HG02938 (cell line): ENCODE measurements at regions not wholly inside any gene's neighbourhood (a gene's known extent, or its start where the extent isn't known, plus 50 kb on each side); places are given as distances from the start of the nearest gene placed in this dataset.
"Not testable (repeated sequence)": the region's sequence is repeated elsewhere in the genome, so short reads cannot be mapped to it uniquely, and the experiment has no call there.

Experiments
- ATAC-seq: cut with Tn5 transposase; IDR thresholded peaks from one replicate; pipeline ENCODE4 v1.9.1; 2021; ENCODE audit warnings: mild to moderate bottlenecking, moderate library complexity; ENCODE audit not compliant: unreplicated experiment

GRCh38 chr5:53403758-53404157, 76.7 kb upstream of the FST start:
- no peak for ATAC-seq

DNA sequence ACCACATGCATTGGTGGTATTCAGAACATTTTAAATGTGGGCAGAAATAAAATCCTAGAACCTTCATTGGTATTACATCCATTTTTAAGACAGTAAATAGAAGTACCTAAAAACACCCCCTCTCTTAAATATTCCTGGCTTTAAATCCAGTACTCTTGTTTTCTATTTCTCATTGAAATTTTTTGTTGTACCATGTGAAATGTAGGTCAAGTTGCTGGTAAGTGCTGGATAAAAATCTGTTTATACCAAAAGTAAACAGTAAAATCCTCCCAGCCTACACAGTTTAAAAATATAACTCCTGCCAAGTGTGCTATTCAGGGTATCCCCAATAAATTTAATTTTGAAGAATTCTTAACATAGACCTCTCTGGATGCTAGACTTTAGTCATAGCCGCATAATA, 75.0 kb upstream of the FST start:
- no peak for ATAC-seq

DNA sequence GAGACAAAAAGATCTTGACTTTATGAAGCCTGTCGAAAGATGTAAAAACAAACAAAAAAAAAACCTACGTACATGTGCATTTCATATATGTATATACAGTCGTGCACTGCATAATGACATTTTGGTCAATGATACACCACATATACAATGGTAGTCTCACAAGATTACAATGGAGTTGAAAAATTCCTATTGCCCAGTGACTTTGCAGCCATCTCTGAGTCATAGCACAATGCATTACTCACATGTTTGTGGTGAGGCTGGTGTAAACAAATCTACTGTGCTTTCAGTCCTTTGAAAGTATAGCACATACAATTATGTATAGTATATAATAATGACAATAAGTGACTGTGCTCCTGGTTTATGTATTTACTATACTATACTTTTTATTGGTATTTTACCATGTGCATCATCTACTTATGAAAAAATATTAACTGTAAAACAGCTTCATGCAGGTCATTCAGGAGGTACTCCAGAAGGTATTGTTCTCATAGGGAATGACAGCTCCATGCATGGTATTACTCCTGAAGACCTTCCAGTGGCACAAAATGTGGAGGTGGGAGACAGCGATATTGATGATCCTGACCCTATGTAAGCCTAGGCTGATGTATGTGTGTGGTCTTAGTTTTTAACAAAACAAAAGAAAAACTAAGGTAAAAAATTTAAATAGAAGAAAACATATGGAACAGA, 73.7 kb upstream of the FST start:
- no peak for ATAC-seq

GRCh38 chr5:53407373-53407772, 73.1 kb upstream of the FST start:
- no peak for ATAC-seq

GRCh38 chr5:53411388-53411787, 69.0 kb upstream of the FST start:
- ATAC-seq: no peak

DNA sequence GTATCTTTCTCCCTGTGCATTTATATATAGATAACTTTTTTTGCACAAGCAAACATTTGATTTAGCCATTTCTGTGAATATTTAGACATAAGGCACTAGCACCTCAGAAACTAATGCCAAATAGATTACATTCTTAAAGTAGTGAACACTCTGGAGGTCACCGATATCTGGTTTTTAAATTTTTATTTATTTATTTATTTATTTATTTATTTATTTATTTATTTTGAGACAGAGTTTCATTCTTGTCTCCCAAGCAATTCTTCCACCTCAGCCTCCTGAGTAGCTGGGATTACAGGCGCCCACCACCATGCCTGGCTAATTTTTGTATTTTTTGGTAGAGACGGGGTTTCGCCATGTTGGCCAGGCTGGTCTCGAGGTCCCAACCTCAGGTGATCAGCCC, 67.9 kb upstream of the FST start:
- ATAC-seq: not testable (repeated sequence)

DNA sequence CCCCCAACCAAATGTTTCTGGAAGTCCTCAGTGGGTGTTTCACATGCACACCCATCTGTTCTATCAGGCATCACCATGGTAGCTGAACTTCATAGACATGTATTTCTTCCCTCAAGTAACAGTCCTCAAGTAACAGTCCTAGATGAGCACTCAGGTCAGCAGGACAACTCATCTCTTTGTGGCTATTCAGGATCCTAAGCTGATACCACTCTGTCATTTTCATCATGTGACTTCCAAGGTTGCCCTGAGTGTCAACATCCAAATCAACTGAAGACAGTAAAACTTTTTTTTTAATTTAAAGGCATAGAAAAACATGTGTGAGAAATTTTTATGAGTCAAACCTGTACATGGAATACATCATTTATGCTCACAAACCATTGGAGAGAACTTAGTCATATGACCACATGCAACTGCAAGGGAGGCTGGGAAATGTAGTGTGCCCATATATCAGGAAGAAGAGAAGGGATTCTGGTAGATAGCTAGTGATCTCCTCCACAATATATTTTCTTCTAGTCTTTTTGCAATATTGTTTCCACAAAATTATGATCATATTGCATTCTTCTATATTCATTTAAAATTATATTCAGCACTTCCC, 64.2 kb upstream of the FST start:
- ATAC-seq: no peak

DNA sequence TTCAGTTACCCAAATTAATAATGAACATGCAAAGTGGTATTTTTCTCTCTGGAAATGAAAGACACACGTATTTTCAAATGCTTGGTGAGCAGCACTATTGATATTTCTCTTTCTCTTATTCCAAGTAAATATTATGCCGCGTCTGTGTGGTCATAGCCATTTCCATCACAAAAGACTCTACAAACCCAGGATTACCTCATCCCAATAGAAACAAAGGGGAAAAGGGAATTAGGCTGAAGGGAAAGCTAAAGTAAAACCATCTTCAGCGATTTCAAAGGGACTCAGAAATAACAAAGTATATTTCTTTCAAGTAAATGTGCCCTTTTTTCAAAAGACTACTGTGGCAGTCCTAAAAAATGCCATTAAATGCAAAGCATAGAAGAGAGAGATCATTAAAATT, 62.0 kb upstream of the FST start:
- no peak for ATAC-seq

DNA sequence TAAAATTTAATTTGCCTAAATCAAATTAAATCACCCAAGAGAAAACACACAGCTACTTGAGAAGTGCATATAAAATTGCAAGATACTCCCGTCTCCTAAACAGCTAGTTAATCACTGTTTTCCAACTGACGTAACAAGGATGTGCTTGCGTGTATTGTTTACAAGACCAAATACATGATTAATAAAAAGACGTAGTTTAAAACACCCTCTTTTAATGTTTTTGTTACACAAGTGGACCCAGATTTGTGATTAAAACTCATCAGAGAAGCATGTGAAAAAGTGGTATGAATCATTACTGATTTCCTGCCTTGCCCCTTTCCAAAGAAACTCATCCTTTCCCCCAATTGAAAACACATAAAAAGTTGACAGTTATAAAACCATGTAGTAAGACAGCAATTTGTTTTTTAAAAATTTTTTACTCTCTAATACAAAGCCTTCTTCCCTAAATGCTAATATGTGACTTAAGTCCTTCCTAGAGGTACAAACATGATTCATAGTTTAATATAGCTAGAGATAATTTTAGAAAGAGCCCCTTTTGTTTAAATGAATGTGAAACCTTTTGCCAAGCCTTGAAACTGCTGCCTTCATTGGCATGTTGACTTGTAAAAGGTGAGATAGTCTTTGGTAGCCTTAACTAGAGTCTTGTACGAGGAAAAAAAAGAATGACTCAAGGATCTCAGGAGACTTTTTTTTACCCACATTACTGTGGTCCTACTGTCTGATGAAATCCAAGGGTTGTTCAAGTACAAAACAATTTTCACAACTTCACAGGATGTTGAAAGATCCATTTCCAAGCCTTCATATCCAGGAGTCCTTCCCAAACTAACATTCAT, 61.4 kb upstream of the FST start:
- no peak for ATAC-seq

DNA sequence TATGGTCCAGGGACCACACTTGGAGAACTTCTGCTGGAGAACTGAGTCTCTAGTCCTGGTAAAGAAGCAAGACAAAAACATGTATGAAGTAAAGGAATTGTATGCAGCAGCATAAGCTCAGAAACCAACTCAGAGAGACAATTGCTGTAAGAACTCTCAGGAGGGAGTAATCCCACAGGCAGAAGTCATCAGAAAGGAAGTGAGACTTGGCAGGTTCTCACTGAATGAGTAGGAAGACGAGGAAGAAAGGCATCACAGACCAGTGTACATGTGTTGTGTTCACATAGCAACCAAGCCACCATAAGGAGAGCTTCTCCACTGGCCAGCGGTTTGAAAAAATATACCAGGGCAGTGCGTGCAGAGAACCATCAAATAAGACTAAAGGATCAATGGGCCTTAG, 57.9 kb upstream of the FST start:
- ATAC-seq: no peak

- ATAC-seq: no peak
These were observed 56.7 kb upstream of the FST start for GRCh38 chr5:53423724-53424123.

GRCh38 chr5:53424686-53425615, 55.5 kb upstream of the FST start:
- no peak for ATAC-seq

GRCh38 chr5:53425687-53426511, 54.5 kb upstream of the FST start:
- no peak for ATAC-seq

GRCh38 chr5:53426512-53426830, 54.0 kb upstream of the FST start:
- ATAC-seq: no peak

DNA sequence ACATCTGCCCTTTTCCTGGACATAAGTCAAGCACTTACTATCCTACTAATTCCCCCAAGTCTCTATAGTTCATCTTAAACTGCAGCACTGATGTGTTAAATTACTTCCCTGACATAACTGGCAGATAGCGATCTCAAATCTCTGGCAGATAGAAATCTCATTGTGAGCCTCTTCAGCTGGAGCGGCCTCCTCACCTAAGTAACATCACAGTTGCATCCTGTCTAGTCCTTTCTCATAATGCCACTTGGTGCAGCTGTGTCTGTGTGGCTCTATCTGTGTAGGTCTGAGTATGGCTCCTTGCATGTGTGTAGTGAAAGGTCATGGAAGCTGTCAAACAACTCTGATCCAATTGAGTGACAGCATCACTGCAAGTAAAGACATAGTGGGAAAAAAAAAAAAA, 53.6 kb upstream of the FST start:
- ATAC-seq: no peak

DNA sequence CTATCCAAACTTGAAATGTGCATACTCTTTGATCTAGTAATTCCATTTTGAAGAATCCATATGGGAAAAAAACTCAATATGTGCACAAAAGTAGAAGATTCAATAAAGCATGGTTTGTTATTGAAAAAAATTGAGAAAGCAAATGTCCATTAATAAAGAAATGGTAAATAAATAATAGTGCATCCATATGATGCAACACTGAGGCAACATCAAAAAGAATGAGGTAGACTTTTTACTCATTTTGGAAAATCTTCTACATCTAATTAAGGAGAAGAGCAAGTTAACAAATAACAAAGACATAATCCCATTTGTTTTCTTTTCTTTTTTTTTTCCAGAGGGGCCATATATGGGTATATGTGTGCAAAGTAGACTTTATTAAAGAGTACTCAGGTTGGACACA, 52.5 kb upstream of the FST start:
- ATAC-seq: no peak

- no peak for ATAC-seq
These were observed 50.7 kb upstream of the FST start for GRCh38 chr5:53429706-53430105.

- no peak for ATAC-seq
These were observed 49.7 kb upstream of the FST start for GRCh38 chr5:53430618-53431252.
